22Rv1 (cell line): ENCODE measurements at regions not wholly inside any gene's neighbourhood (a gene's known extent, or its start where the extent isn't known, plus 50 kb on each side); places are given as distances from the start of the nearest gene placed in this dataset.

Source experiments
- ZFX ChIP-seq: fragments of 450-650 bp; IDR thresholded peaks from 2 replicates; pipeline ENCODE4 v1.6.1; 2017; ENCODE audit warnings: antibody characterized with exemption, borderline replicate concordance
- TF ChIP-seq, protein P1 (sequence below): fragments of 450-650 bp; IDR thresholded peaks from 2 replicates; pipeline ENCODE4 v1.5.1; 2017; ENCODE audit warnings: mild to moderate bottlenecking

DNA sequence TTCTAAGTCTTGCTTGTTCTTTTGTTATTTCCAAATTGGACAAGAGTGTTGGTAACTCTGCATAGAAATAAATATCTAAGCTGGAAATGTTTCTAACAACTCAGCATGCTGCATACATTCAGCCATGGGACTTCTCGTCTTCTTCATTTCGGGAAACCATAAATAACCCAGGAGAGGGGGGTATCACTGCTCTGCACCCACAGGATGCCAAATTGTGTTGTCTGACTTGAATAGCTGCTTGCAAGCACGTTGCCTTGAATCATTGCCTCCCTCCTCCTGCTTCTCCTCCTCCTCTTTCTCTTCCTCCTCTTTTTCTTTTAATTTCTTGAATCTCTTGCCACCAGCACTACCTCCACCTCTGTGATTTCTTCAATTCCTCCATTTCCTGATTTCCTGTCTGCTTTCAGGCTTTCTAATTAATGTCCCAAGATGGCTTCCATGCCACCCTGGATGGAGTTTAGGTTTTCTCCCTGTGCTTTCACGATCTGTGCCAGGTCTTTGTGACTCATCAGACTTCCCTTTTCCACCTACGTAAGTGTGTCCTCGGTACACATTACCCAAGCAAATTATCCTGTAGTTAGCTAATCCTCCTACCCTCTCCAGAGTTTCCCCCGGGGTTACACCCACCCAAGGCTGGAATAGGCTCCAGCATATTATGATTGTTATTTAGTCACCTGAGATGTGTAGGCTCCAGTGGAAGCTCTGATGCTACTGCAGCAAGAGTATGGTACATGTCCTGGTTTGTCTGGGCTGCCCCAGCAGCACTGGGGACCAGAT, 122.6 kb upstream of the VCX3B start:
- TF ChIP-seq, protein P1, sequence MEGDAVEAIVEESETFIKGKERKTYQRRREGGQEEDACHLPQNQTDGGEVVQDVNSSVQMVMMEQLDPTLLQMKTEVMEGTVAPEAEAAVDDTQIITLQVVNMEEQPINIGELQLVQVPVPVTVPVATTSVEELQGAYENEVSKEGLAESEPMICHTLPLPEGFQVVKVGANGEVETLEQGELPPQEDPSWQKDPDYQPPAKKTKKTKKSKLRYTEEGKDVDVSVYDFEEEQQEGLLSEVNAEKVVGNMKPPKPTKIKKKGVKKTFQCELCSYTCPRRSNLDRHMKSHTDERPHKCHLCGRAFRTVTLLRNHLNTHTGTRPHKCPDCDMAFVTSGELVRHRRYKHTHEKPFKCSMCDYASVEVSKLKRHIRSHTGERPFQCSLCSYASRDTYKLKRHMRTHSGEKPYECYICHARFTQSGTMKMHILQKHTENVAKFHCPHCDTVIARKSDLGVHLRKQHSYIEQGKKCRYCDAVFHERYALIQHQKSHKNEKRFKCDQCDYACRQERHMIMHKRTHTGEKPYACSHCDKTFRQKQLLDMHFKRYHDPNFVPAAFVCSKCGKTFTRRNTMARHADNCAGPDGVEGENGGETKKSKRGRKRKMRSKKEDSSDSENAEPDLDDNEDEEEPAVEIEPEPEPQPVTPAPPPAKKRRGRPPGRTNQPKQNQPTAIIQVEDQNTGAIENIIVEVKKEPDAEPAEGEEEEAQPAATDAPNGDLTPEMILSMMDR: no peak
- no peak for TF ChIP-seq ZFX
